H1 (cell line): ENCODE measurements at regions not wholly inside any gene's neighbourhood (a gene's known extent, or its start where the extent isn't known, plus 50 kb on each side); places are given as distances from the start of the nearest gene placed in this dataset.

Experiments used
- CTCF ChIA-PET: fragments of 300-600 bp; sonication (Branson Sonifier 250); formaldehyde crosslinking; loops from one replicate; lab custom pipeline; 2021; ENCODE audit not compliant: partially characterized antibody; lab: Charles Lee
- POLR2A ChIA-PET: fragments of 300-600 bp; sonication (Branson Sonifier 250); formaldehyde crosslinking; loops from one replicate; lab custom pipeline; 2021; ENCODE audit warnings: inconsistent platforms; ENCODE audit not compliant: partially characterized antibody; lab: Charles Lee
- DNase-seq, 2 experiments: peaks; one replicate each; pipeline versions ENCODE4 v3.0.0 to v3.0.0-alpha.2; 2010 to 2022; ENCODE audit warnings: low spot score in 2 of 2, low read depth in 1 of 2, mixed read lengths in 1 of 2
- FAIRE-seq: peaks from 2 replicates; lab custom pipeline; 2011; peaks lifted over from hg19 to GRCh38; lab: Jason Lieb, UNC
- H2AFZ ChIP-seq: 2 replicates; pipeline ENCODE4 v1.8.1; 2012; ENCODE audit warnings: low read length, inconsistent platforms
- H2AK5ac ChIP-seq: 2 replicates; pipeline ENCODE4 v1.6.1; 2013; ENCODE audit warnings: low read depth, low read length
- H2BK120ac ChIP-seq: replicated peaks from 2 replicates; pipeline ENCODE3; 2013; ENCODE audit warnings: low read depth, low read length, inconsistent platforms
- H2BK12ac ChIP-seq: 2 replicates; pipeline ENCODE4 v1.6.1; 2013; ENCODE audit warnings: low read depth, low read length
- H2BK15ac ChIP-seq: 2 replicates; pipeline ENCODE4 v1.6.1; 2013; ENCODE audit warnings: low read length
- H2BK20ac ChIP-seq: 2 replicates; pipeline ENCODE4 v1.6.1; 2013; ENCODE audit warnings: low read length
- H2BK5ac ChIP-seq: 2 replicates; pipeline ENCODE4 v1.6.1; 2013; ENCODE audit warnings: low read depth, low read length
- H3K14ac ChIP-seq: 2 replicates; pipeline ENCODE4 v1.6.1; 2013; ENCODE audit warnings: inconsistent platforms; ENCODE audit not compliant: insufficient read length
- H3K18ac ChIP-seq: 2 replicates; pipeline ENCODE4 v1.6.1; 2013; ENCODE audit warnings: low read length; ENCODE audit errors: extremely low read depth
- H3K23ac ChIP-seq: 2 replicates; pipeline ENCODE4 v1.6.1; 2013; ENCODE audit warnings: inconsistent platforms; ENCODE audit not compliant: insufficient read length
- H3K23me2 ChIP-seq: 2 replicates; pipeline ENCODE4 v1.6.1; 2013; ENCODE audit warnings: low read depth, low read length
- H3K27ac ChIP-seq: 2 replicates; pipeline ENCODE4 v1.6.1; 2011; ENCODE audit warnings: low read depth, low read length, inconsistent platforms
- H3K27me3 ChIP-seq, 4 experiments: replicated peaks in 1 of 4; 1 replicate in 1 of 4; 2 replicates in 3 of 4; pipeline versions ENCODE4 v1.6.1 to v1.8.1; 2011 to 2013; ENCODE audit warnings: low read length in 3 of 4, mild to moderate bottlenecking in 3 of 4, inconsistent platforms in 2 of 4, mixed read lengths in 2 of 4, moderate library complexity in 1 of 4; ENCODE audit not compliant: control insufficient read depth in 3 of 4, insufficient read depth in 3 of 4; ENCODE audit errors: extremely low read depth in 1 of 4
- H3K36me3 ChIP-seq, 4 experiments: 2 replicates each; pipeline versions ENCODE4 v1.6.1 to v1.8.1; 2011 to 2013; ENCODE audit warnings: mild to moderate bottlenecking in 4 of 4, low read length in 3 of 4, moderate library complexity in 2 of 4, control low read depth in 1 of 4, inconsistent platforms in 1 of 4; ENCODE audit not compliant: insufficient read depth in 4 of 4, control insufficient read depth in 2 of 4
- H3K4ac ChIP-seq: replicated peaks from 2 replicates; pipeline ENCODE3; 2013; ENCODE audit warnings: low read length, low read depth, mixed read lengths, inconsistent platforms; ENCODE audit not compliant: insufficient read length
- H3K4me1 ChIP-seq, 4 experiments: replicated peaks in 1 of 4; 1 replicate in 1 of 4; 2 replicates in 3 of 4; pipeline versions ENCODE4 v1.6.1 to v1.8.1; 2011 to 2013; ENCODE audit warnings: low read length in 3 of 4, inconsistent platforms in 2 of 4, mixed read lengths in 1 of 4; ENCODE audit not compliant: insufficient read depth in 4 of 4, control insufficient read depth in 3 of 4
- H3K4me2 ChIP-seq, 2 experiments: 2 replicates each; pipeline versions ENCODE4 v1.6.1 to v1.8.1; 2011 to 2013; ENCODE audit warnings: low read depth in 2 of 2, low read length in 2 of 2, control low read depth in 1 of 2, inconsistent platforms in 1 of 2, mild to moderate bottlenecking in 1 of 2; ENCODE audit not compliant: insufficient read depth in 1 of 2
- H3K4me3 ChIP-seq, 4 experiments: fragments of 200-600, 300-600 bp in 1 of 4; sonication (generic), shearing (Covaris generic), sonication (Bioruptor Twin) in 1 of 4; 2 replicates each; pipeline versions ENCODE4 v1.5.1 to v1.8.1; 2011 to 2016; ENCODE audit warnings: low read length in 4 of 4, low read depth in 3 of 4, control low read depth in 2 of 4, inconsistent platforms in 2 of 4, mild to moderate bottlenecking in 2 of 4, mixed read lengths in 1 of 4, moderate library complexity in 1 of 4; ENCODE audit not compliant: insufficient read depth in 2 of 4; ENCODE audit errors: extremely low read depth in 1 of 4
- H3K56ac ChIP-seq: replicated peaks from 2 replicates; pipeline ENCODE3; 2013; ENCODE audit warnings: low read depth, mild to moderate bottlenecking, mixed read lengths, low read length, inconsistent platforms; ENCODE audit not compliant: insufficient read length
- H3K79me1 ChIP-seq: 2 replicates; pipeline ENCODE4 v1.6.1; 2013; ENCODE audit warnings: low read depth, low read length, control low read depth
- H3K79me2 ChIP-seq, 2 experiments: 2 replicates each; pipeline versions ENCODE4 v1.6.1 to v1.8.1; 2012 to 2013; ENCODE audit warnings: low read length in 2 of 2, mild to moderate bottlenecking in 2 of 2, inconsistent platforms in 1 of 2; ENCODE audit not compliant: insufficient read depth in 2 of 2, control insufficient read depth in 1 of 2
- H3K9ac ChIP-seq, 4 experiments: replicated peaks in 1 of 4; 1 replicate in 1 of 4; 2 replicates in 3 of 4; pipeline versions ENCODE4 v1.6.1 to v1.8.1; 2011 to 2013; ENCODE audit warnings: low read depth in 3 of 4, low read length in 3 of 4, control low read depth in 2 of 4, mild to moderate bottlenecking in 2 of 4, moderate library complexity in 2 of 4, inconsistent platforms in 1 of 4; ENCODE audit errors: extremely low read depth in 1 of 4
- H3K9me3 ChIP-seq, 2 experiments: 2 replicates each; pipeline versions ENCODE4 v1.6.1 to v1.8.1; 2012 to 2013; ENCODE audit warnings: mild to moderate bottlenecking in 2 of 2, moderate library complexity in 2 of 2, control low read depth in 1 of 2, inconsistent platforms in 1 of 2, low read depth in 1 of 2, low read length in 1 of 2, mixed read lengths in 1 of 2; ENCODE audit not compliant: insufficient read depth in 2 of 2
- H4K20me1 ChIP-seq, 2 experiments: replicated peaks in 1 of 2; 2 replicates each; pipeline versions ENCODE3 to v1.8.1; 2011 to 2013; ENCODE audit warnings: inconsistent platforms in 2 of 2, low read length in 2 of 2, mild to moderate bottlenecking in 1 of 2; ENCODE audit not compliant: insufficient read depth in 2 of 2, control insufficient read depth in 1 of 2
- H4K5ac ChIP-seq: 2 replicates; pipeline ENCODE4 v1.6.1; 2013; ENCODE audit warnings: low read length, low read depth, mixed read lengths, inconsistent platforms; ENCODE audit not compliant: insufficient read length
- H4K8ac ChIP-seq: 2 replicates; pipeline ENCODE4 v1.8.0; 2013; ENCODE audit warnings: mild to moderate bottlenecking, moderate library complexity, low read length, inconsistent platforms; ENCODE audit not compliant: insufficient read depth; ENCODE audit errors: extremely low read depth
- H4K91ac ChIP-seq: replicated peaks from 2 replicates; pipeline ENCODE3; 2013; ENCODE audit warnings: low read length, mixed read lengths, inconsistent platforms; ENCODE audit not compliant: insufficient read length
- ASH2L ChIP-seq: fragments of 200-600, 300-600 bp; sonication (generic); IDR thresholded peaks from one replicate; pipeline ENCODE4 v1.7.1; 2017; ENCODE audit warnings: low read length
- CBX8 ChIP-seq: fragments of 300-800, 300-1000 bp; sonication (generic); IDR thresholded peaks from 2 replicates; pipeline ENCODE4 v1.7.1; 2016; ENCODE audit warnings: low read depth, low read length, borderline replicate concordance
- MAX ChIP-seq: IDR thresholded peaks from 2 replicates; pipeline ENCODE4 v1.6.1; 2012; ENCODE audit warnings: inconsistent platforms
- TEAD4 ChIP-seq: IDR thresholded peaks from 2 replicates; pipeline ENCODE4 v1.6.1; 2012; ENCODE audit warnings: low read depth, low read length, inconsistent platforms, mixed read lengths
- WGBS, 2 experiments: shearing (Covaris generic) in 1 of 2; methylation state at CpG; one replicate each; pipeline versions ENCODE4 v1.1.6 to v1.1.7; 2013 to 2015; ENCODE audit warnings: low lambda C conversion rate in 2 of 2, mixed read lengths in 2 of 2, inconsistent platforms in 1 of 2, low coverage in 1 of 2, missing lambda C conversion rate in 1 of 2; ENCODE audit not compliant: insufficient replicate concordance in 2 of 2, insufficient coverage in 1 of 2, insufficient read length in 1 of 2; ENCODE audit errors: extremely low coverage in 1 of 2, missing lambda C conversion rate in 1 of 2; 5-methylcytosine and 5-hydroxymethylcytosine counted together

DNA sequence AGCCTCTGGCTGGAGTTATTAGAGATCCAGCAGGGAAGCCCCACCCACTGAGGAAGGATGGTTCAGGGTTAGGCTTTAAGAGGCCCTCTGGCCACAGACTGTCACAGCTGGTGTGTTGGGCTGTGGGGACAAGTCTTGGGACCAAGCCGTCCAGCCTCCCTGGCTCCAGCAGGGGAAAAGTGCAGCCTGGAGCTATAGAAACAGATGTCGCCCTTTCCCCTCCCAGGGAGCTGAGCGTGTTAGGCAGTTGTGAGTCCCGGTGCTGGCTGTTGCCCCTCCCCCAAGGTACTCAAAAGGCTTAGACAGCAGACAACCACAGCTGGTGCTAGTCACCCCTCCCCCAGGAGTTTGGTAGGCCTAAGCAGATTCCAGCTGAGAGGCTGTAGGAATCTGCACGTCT lies 143.4 kb downstream of the TMEM168 start:
- Histone ChIP-seq H3K79me1 (no peaks in the 10 kb centered on the region), H3K27ac (no peak overlapping the region), H3K4me3 (no peak overlapping the region), H2AFZ (peak overlapping the region; percentile 83), H3K23ac (no peak overlapping the region), H3K79me2 (no peaks in the 10 kb centered on the region), H3K9ac (no peak overlapping the region), H3K36me3 (no peaks in the 10 kb centered on the region), H2BK15ac (no peak overlapping the region), H3K27me3 (no peaks in the 10 kb centered on the region), H2BK120ac (no peak overlapping the region), H2BK12ac (no peak overlapping the region), H2BK20ac (no peak overlapping the region), H3K23me2 (no peaks in the 10 kb centered on the region), H4K8ac (0 out of 2 replicates have a peak overlapping the region, but pooled peaks have one; percentile 8), H4K5ac (no peak overlapping the region), H2AK5ac (no peak overlapping the region), H3K9me3 (peaks cover 0 to 3% of the 10 kb centered on the region in 2 experiments; a peak in 2 of 4 replicates), H3K4me2 (peak overlapping the region; percentile 7 to 46; a peak in 2 of 4 replicates), H4K20me1 (no peaks in the 10 kb centered on the region), H3K18ac (0 out of 2 replicates have a peak overlapping the region, but pooled peaks have one; percentile 9), H3K14ac (no peak overlapping the region), H4K91ac (no peak overlapping the region), H3K56ac (no peak overlapping the region), H3K4me1 (peaks cover 0 to 8% (median 4%) of the 10 kb centered on the region in 4 experiments; a peak in 6 of 7 replicates), H3K4ac (no peak overlapping the region), H2BK5ac (peak overlapping the region; percentile 58)
- DNase-seq (peak in 1 of 2 experiments; percentile 51), FAIRE-seq (no peak)
- WGBS, 2 experiments, result 56% methylated on average over 5 of the region's 5 CpGs; no CpG with 5 or more reads in 1 of the 2 experiments
- POLR2A ChIA-PET, result no interaction called here
- CTCF ChIA-PET, result no interaction called here
- TF ChIP-seq TEAD4, result 0 out of 2 replicates have a peak, but pooled peaks have one; percentile 14
- 0 out of 2 replicates have a peak, but pooled peaks have one; percentile 6 for TF ChIP-seq MAX
- no peak for TF ChIP-seq CBX8
- no peak for TF ChIP-seq ASH2L
